IMR-90 (cell line): ENCODE measurements at regions not wholly inside any gene's neighbourhood (a gene's known extent, or its start where the extent isn't known, plus 50 kb on each side); places are given as distances from the start of the nearest gene placed in this dataset.

Experiments
- ATAC-seq: fragments of 200-7000 bp; cut with Tn5 transposase; 2 replicates; pipeline ENCODE4 v1.9.1; 2020; ENCODE audit warnings: low read depth, mild to moderate bottlenecking, moderate library complexity
- BruUV-seq: library from RNA; stranded (reverse); fragments of 400-500 nt; replicated peaks from 2 replicates; lab custom pipeline; 2021; lab: Mats Ljungman, UMichigan
- CTCF ChIA-PET: fragments of 300-600 bp; formaldehyde crosslinking; extraction: SDS; loops from one replicate; lab custom pipeline; 2021; ENCODE audit warnings: antibody characterized with exemption; lab: Yijun Ruan, JAX
- POLR2A ChIA-PET: fragments of 300-600 bp; sonication (Branson Sonifier 250); formaldehyde crosslinking; loops from one replicate; lab custom pipeline; 2022; ENCODE audit warnings: antibody characterized with exemption; ENCODE audit not compliant: unreplicated experiment; lab: Charles Lee
- DNase-seq: peaks from one replicate; pipeline ENCODE4 v3.0.0; 2013
- H2AFZ ChIP-seq: replicated peaks from 2 replicates; pipeline ENCODE3; 2013; ENCODE audit warnings: low read length, mild to moderate bottlenecking; ENCODE audit not compliant: poor library complexity
- H2AK5ac ChIP-seq: 2 replicates; pipeline ENCODE4 v1.6.1; 2013; ENCODE audit warnings: low read depth, low read length, inconsistent platforms
- H2AK9ac ChIP-seq: replicated peaks from 2 replicates; pipeline ENCODE3; 2013; ENCODE audit warnings: mild to moderate bottlenecking, low read depth, low read length, moderate library complexity; ENCODE audit not compliant: poor library complexity
- H2BK120ac ChIP-seq: 2 replicates; pipeline ENCODE4 v1.6.1; 2013; ENCODE audit warnings: low read depth, low read length, inconsistent platforms
- H2BK15ac ChIP-seq: 3 replicates; pipeline ENCODE4 v1.6.1; 2013; ENCODE audit warnings: low read depth, low read length, inconsistent platforms
- H2BK20ac ChIP-seq: 2 replicates; pipeline ENCODE4 v1.6.1; 2013; ENCODE audit warnings: low read depth, mild to moderate bottlenecking, inconsistent platforms, low read length, moderate library complexity
- H2BK5ac ChIP-seq: 2 replicates; pipeline ENCODE4 v1.6.1; 2013; ENCODE audit warnings: mild to moderate bottlenecking, low read depth, low read length, inconsistent platforms; ENCODE audit not compliant: poor library complexity, severe bottlenecking
- H3K14ac ChIP-seq: replicated peaks from 2 replicates; pipeline ENCODE4 v1.6.1; 2013; ENCODE audit warnings: low read depth, low read length, inconsistent platforms
- H3K18ac ChIP-seq: 2 replicates; pipeline ENCODE4 v1.6.1; 2013; ENCODE audit warnings: low read depth, low read length, control low read depth
- H3K23ac ChIP-seq: 2 replicates; pipeline ENCODE4 v1.6.1; 2013; ENCODE audit warnings: low read depth, low read length, inconsistent platforms
- H3K27ac ChIP-seq: 2 replicates; pipeline ENCODE4 v1.5.1; 2013; ENCODE audit warnings: mild to moderate bottlenecking, control low read depth, low read length; ENCODE audit not compliant: insufficient read depth
- H3K27me3 ChIP-seq: 2 replicates; pipeline ENCODE4 v1.6.1; 2013; ENCODE audit warnings: low read length; ENCODE audit not compliant: control insufficient read depth, insufficient read depth
- H3K36me3 ChIP-seq: 2 replicates; pipeline ENCODE4 v1.6.1; 2013; ENCODE audit warnings: low read length, mixed read lengths; ENCODE audit not compliant: control insufficient read depth, insufficient read depth
- H3K4ac ChIP-seq: 2 replicates; pipeline ENCODE4 v1.6.1; 2013; ENCODE audit warnings: low read depth, low read length, inconsistent platforms
- H3K4me1 ChIP-seq: 2 replicates; pipeline ENCODE4 v1.6.1; 2013; ENCODE audit warnings: low read length, mixed read lengths; ENCODE audit not compliant: control insufficient read depth, insufficient read depth
- H3K4me2 ChIP-seq: 2 replicates; pipeline ENCODE4 v1.6.1; 2013; ENCODE audit warnings: low read depth, mild to moderate bottlenecking, control low read depth, low read length, moderate library complexity
- H3K4me3 ChIP-seq: 2 replicates; pipeline ENCODE4 v1.5.1; 2013; ENCODE audit warnings: low read depth, mild to moderate bottlenecking, control low read depth, low read length, moderate library complexity; ENCODE audit not compliant: insufficient read depth
- H3K56ac ChIP-seq: 2 replicates; pipeline ENCODE4 v1.6.1; 2013; ENCODE audit warnings: low read length, inconsistent platforms; ENCODE audit not compliant: insufficient read depth; ENCODE audit errors: extremely low read depth
- H3K79me1 ChIP-seq, 2 experiments: 2 replicates each; pipeline ENCODE4 v1.6.1; 2013; ENCODE audit warnings: low read length in 2 of 2, inconsistent platforms in 1 of 2, low read depth in 1 of 2
- H3K9ac ChIP-seq: 2 replicates; pipeline ENCODE4 v1.6.1; 2013; ENCODE audit warnings: low read depth, low read length, control low read depth
- H3K9me1 ChIP-seq: 2 replicates; pipeline ENCODE4 v1.6.1; 2013; ENCODE audit warnings: low read length, inconsistent platforms; ENCODE audit not compliant: insufficient read depth
- H3K9me3 ChIP-seq: 2 replicates; pipeline ENCODE4 v1.6.1; 2013; ENCODE audit warnings: low read length; ENCODE audit not compliant: control insufficient read depth, insufficient read depth
- H4K20me1 ChIP-seq: 2 replicates; pipeline ENCODE4 v1.6.1; 2013; ENCODE audit warnings: low read length, inconsistent platforms; ENCODE audit not compliant: insufficient read depth
- H4K5ac ChIP-seq: 2 replicates; pipeline ENCODE4 v1.6.1; 2013; ENCODE audit warnings: mild to moderate bottlenecking, low read depth, low read length, control low read depth
- H4K8ac ChIP-seq, 2 experiments: 2 replicates each; pipeline ENCODE4 v1.6.1; 2013; ENCODE audit warnings: low read depth in 2 of 2, low read length in 2 of 2, control low read depth in 1 of 2, inconsistent platforms in 1 of 2
- H4K91ac ChIP-seq: 2 replicates; pipeline ENCODE4 v1.6.1; 2013; ENCODE audit warnings: low read depth, low read length, inconsistent platforms; ENCODE audit not compliant: insufficient read depth
- BHLHE40 ChIP-seq: fragments of 150-350 bp; IDR thresholded peaks from 2 replicates; pipeline ENCODE4 v1.6.1; 2016; ENCODE audit warnings: mild to moderate bottlenecking, low read depth, low read length
- CEBPB ChIP-seq: IDR thresholded peaks from 2 replicates; pipeline ENCODE4 v1.6.1; 2012; ENCODE audit warnings: low read depth, low read length, improper control_type of control experiment
- CTCF ChIP-seq: conservative IDR thresholded peaks from 2 replicates; pipeline ENCODE4 v1.5.1; 2012; ENCODE audit warnings: mild to moderate bottlenecking, low read depth, low read length, improper control_type of control experiment
- ELK1 ChIP-seq: fragments of 150-350 bp; IDR thresholded peaks from 2 replicates; pipeline ENCODE4 v1.6.1; 2016; ENCODE audit warnings: low read depth, mild to moderate bottlenecking, low read length, moderate library complexity, borderline replicate concordance
- FOS ChIP-seq: fragments of 150-350 bp; IDR thresholded peaks from 2 replicates; pipeline ENCODE4 v1.6.1; 2016; ENCODE audit warnings: low read depth, low read length
- MAZ ChIP-seq: IDR thresholded peaks from 2 replicates; pipeline ENCODE4 v1.6.1; 2012; ENCODE audit warnings: low read depth, mild to moderate bottlenecking, low read length, improper control_type of control experiment, moderate library complexity, borderline replicate concordance
- NFE2L2 ChIP-seq: fragments of 150-350 bp; IDR thresholded peaks from 2 replicates; pipeline ENCODE4 v1.6.1; 2016; ENCODE audit warnings: low read depth, mild to moderate bottlenecking, low read length
- RAD21 ChIP-seq: IDR thresholded peaks from 2 replicates; pipeline ENCODE4 v1.6.1; 2012; ENCODE audit warnings: low read length, improper control_type of control experiment
- RCOR1 ChIP-seq: IDR thresholded peaks from 2 replicates; pipeline ENCODE4 v1.6.1; 2012; ENCODE audit warnings: mild to moderate bottlenecking, low read length, improper control_type of control experiment; ENCODE audit not compliant: insufficient replicate concordance
- RFX5 ChIP-seq: IDR thresholded peaks from 2 replicates; pipeline ENCODE4 v1.8.0; 2012; ENCODE audit warnings: low read depth, mild to moderate bottlenecking, low read length, moderate library complexity
- SMC3 ChIP-seq: fragments of 150-350 bp; IDR thresholded peaks from 2 replicates; pipeline ENCODE4 v1.6.1; 2016; ENCODE audit warnings: low read depth, mild to moderate bottlenecking, antibody characterized with exemption, low read length, moderate library complexity
- USF2 ChIP-seq: fragments of 150-350 bp; IDR thresholded peaks from 2 replicates; pipeline ENCODE4 v1.6.1; 2017; ENCODE audit warnings: mild to moderate bottlenecking, antibody characterized with exemption, low read length, low read depth
- WGBS, 2 experiments: methylation state at CpG; one replicate each; pipeline versions ENCODE4 v1.1.5 to v1.1.7; 2013; ENCODE audit warnings: missing lambda C conversion rate in 2 of 2; ENCODE audit not compliant: insufficient read length in 1 of 2; ENCODE audit errors: extremely low coverage in 2 of 2; 5-methylcytosine and 5-hydroxymethylcytosine counted together
- dilution Hi-C: fragments of 300-500 bp; cut with HindIII; formaldehyde crosslinking; loops from one replicate; pipeline ENCODE4 v1.14.3; 2018; ENCODE audit warnings: low sequenced_read_pairs; ENCODE audit not compliant: unreplicated experiment
- in situ Hi-C: fragments of 300-500 bp; cut with MboI; formaldehyde crosslinking; loops from 3 replicates; pipeline ENCODE4 v1.14.3; 2019; ENCODE audit warnings: low sequenced_read_pairs, inconsistent platforms, mixed read lengths
- intact Hi-C: fragments of 100-400 bp; cut with micrococcal nuclease; formaldehyde crosslinking; loops from 2 replicates; pipeline ENCODE4 v1.10.0; 2022

GRCh38 chr20:20824924-20825584 lies 112.6 kb upstream of the RALGAPA2 start:
- 7% methylated on average over 3 of the region's 18 CpGs; no CpG with 5 or more reads in 1 of the 2 experiments for WGBS, 2 experiments

More at GRCh38 chr20:20824924-20825584, 112.6 kb upstream of the RALGAPA2 start:
- Histone ChIP-seq H2BK120ac (no peak overlapping the region), H3K4me3 (no peak overlapping the region), H3K9me1 (no peaks in the 10 kb centered on the region), H2AK5ac (no peak overlapping the region), H3K36me3 (no peaks in the 10 kb centered on the region), H3K18ac (no peak overlapping the region), H3K9me3 (no peaks in the 10 kb centered on the region), H3K56ac (no peak overlapping the region), H4K5ac (no peak overlapping the region), H2BK5ac (no peak overlapping the region), H4K20me1 (no peaks in the 10 kb centered on the region), H2BK20ac (no peak overlapping the region), H2BK15ac (no peak overlapping the region), H2AK9ac (no peak overlapping the region), H3K14ac (no peak overlapping the region), H3K9ac (no peak overlapping the region), H2AFZ (no peak overlapping the region), H3K79me1 (no peaks in the 10 kb centered on the region), H4K8ac (no peak overlapping the region), H3K27ac (no peak overlapping the region), H3K4me1 (no peaks in the 10 kb centered on the region), H3K27me3 (no peaks in the 10 kb centered on the region), H3K4ac (no peak overlapping the region), H4K91ac (no peak overlapping the region), H3K4me2 (no peak overlapping the region), H3K23ac (no peak overlapping the region)
- in situ Hi-C loops (no loop called here), intact Hi-C loops (loop anchor here (1.0 to 10.0 kb wide), 3 partner anchors 161 to 740 kb away; no protein-coding TSS in a partner anchor), dilution Hi-C loops (no loop called here)
- BruUV-seq, result no TSS peak
- peak; percentile 53 for ATAC-seq
- TF ChIP-seq BHLHE40, result no peak
- no peak for TF ChIP-seq NFE2L2
- TF ChIP-seq CEBPB, result no peak
- no peak for TF ChIP-seq ELK1
- no peak for TF ChIP-seq MAZ
- peak; percentile 36 for TF ChIP-seq RAD21
- peak; percentile 58 for TF ChIP-seq CTCF
- TF ChIP-seq FOS, result no peak
- TF ChIP-seq RFX5, result no peak
- no peak for TF ChIP-seq RCOR1
- peak; percentile 31; the same call in 1 of the 2 replicates for TF ChIP-seq SMC3
- no peak for TF ChIP-seq USF2
- POLR2A ChIA-PET, result no interaction called here
- CTCF ChIA-PET, result interaction anchor here (1.4 kb wide), 1 partner anchor 12 kb away, joined by 3 read pairs; no protein-coding TSS in a partner anchor
- DNase-seq, result peak; percentile 2
